Activated CD8-positive, alpha-beta T cell treated with anti-CD3 and anti-CD28 coated beads, Interleukin-2, amount 10 ng/mL, durations not matched to agents 7 days and 5 days (primary cell): ENCODE measurements at regions not wholly inside any gene's neighbourhood (a gene's known extent, or its start where the extent isn't known, plus 50 kb on each side); places are given as distances from the start of the nearest gene placed in this dataset.
"Not testable (repeated sequence)": the region's sequence is repeated elsewhere in the genome, so short reads cannot be mapped to it uniquely, and the experiment has no call there.

Experiments
- ATAC-seq: fragments of 150-1000 bp; cut with Tn5 transposase; one replicate; pipeline ENCODE4 v1.10.0; 2021; ENCODE audit warnings: moderate library complexity
- CTCF ChIA-PET: fragments of 350-600 bp; sonication (Branson Sonifier 250); formaldehyde crosslinking; loops from one replicate; lab custom pipeline; 2021; ENCODE audit warnings: antibody characterized with exemption; lab: Charles Lee
- POLR2A ChIA-PET: fragments of 350-600 bp; sonication (Branson Sonifier 250); formaldehyde crosslinking; loops from one replicate; lab custom pipeline; 2021; ENCODE audit warnings: antibody characterized with exemption; lab: Charles Lee
- DNase-seq: peaks from one replicate; pipeline ENCODE4 v3.0.0-alpha.2; 2020
- H3K27ac Mint-ChIP-seq: one replicate; pipeline ENCODE4 v1.8.0; 2021; ENCODE audit warnings: mild to moderate bottlenecking, mixed read lengths
- H3K27me3 Mint-ChIP-seq: one replicate; pipeline ENCODE4 v1.8.0; 2021; ENCODE audit warnings: low read depth, mixed read lengths
- H3K36me3 Mint-ChIP-seq: one replicate; pipeline ENCODE4 v1.8.0; 2021; ENCODE audit warnings: low read depth, mixed read lengths
- H3K4me1 Mint-ChIP-seq: one replicate; pipeline ENCODE4 v1.8.0; 2021; ENCODE audit warnings: low read depth, mixed read lengths
- H3K4me3 Mint-ChIP-seq: one replicate; pipeline ENCODE4 v1.8.0; 2021; ENCODE audit warnings: mild to moderate bottlenecking, mixed read lengths
- H3K9me3 Mint-ChIP-seq: one replicate; pipeline ENCODE4 v1.8.0; 2022; ENCODE audit warnings: mixed read lengths; ENCODE audit not compliant: insufficient read depth

DNA sequence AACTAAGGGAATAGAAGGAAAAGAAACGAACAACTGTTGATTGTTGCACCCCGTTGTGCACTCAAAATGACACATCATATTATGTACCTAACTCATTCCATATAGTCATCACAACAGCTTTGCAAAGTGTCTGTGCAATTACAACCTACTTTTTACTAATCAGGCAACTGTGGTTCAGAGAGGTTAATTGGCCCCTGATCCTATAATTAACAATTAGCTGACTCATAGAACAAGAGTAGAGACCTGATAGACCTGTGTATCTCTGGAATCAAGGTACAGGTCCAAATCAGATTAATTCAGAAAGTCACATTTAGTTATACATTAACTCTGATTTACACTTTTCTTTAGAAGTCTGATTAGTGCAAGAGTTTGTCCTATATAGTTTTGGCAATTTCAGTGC, 122.5 kb upstream of the CDK13 start:
- Mint-ChIP-seq H3K4me1 (peaks cover 5% of the 10 kb centered on the region), H3K9me3 (no peaks in the 10 kb centered on the region), H3K4me3 (no peak overlapping the region), H3K36me3 (no peaks in the 10 kb centered on the region), H3K27ac (no peak overlapping the region), H3K27me3 (peaks cover 39% of the 10 kb centered on the region)
- ATAC-seq: no peak
- ChIA-PET POLR2A (no interaction called here), CTCF (interaction anchor here (0.8 to 1.2 kb wide), 2 partner anchors 8 to 69 kb away, joined by 3 read pairs; no protein-coding TSS in a partner anchor)
- no peak for DNase-seq

DNA sequence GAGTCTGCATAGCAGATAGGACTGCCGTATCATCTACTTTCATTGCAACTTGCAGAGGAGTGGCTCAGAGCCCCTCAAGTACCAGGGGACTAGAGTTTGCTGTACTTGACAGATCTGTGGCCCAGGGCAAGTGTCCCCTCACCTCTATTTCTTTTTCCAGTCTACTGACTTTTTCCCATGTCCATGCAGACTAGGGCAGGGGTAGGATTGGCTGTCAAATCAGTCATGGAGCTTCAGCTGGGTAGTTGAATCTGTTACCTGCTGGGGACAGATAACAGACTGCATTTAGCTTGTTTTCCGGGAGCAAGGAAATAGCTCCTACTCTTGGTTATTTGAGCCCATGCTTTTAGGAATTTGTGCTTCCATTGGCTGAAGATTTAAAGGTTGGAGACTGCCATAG, 121.0 kb upstream of the CDK13 start:
- Mint-ChIP-seq H3K4me3 (no peak overlapping the region), H3K27me3 (peaks cover 40% of the 10 kb centered on the region)
- POLR2A ChIA-PET: no interaction called here

DNA sequence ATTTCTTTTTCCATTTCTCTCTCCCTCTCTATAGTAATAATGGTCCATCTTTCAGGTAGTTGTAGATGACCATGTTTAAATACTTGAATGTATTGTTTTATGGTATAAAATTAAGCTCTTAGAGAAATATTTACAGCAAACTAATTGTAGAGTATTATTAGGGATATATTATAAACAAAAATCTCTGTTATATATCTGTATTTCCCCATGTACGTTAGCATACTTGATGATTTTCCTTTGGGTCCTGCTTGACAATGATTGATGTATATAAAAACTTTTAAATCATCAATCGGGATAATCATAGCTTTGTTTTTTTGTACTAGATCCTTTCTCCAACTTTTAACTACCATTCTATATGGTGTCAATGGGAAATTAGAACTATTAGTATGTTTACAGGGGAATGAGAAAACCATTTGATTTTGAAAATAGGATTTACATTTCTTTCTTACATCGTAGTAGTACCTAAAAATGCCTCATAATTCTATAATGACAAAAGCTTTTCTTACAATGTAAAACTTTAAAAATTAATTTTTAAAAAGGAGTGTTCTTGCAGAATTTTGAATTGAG, 117.5 kb upstream of the CDK13 start:
- POLR2A ChIA-PET: no interaction called here
- H3K27me3 Mint-ChIP-seq: peaks cover 49% of the 10 kb centered on the region
- CTCF ChIA-PET: interaction anchor here (0.8 to 1.1 kb wide), 2 partner anchors 64 to 254 kb away, joined by 3 to 5 read pairs; no protein-coding TSS in a partner anchor
- H3K9me3 Mint-ChIP-seq: no peaks in the 10 kb centered on the region
- H3K27ac Mint-ChIP-seq: no peak overlapping the region
- no peaks in the 10 kb centered on the region for H3K36me3 Mint-ChIP-seq
- ATAC-seq (no peak), DNase-seq (no peak)
- peaks cover 5% of the 10 kb centered on the region for H3K4me1 Mint-ChIP-seq
- no peak overlapping the region for H3K4me3 Mint-ChIP-seq

More for the DNA sequence above, 121.0 kb upstream of the CDK13 start:
- no peak for DNase-seq
- ATAC-seq: no peak
- CTCF ChIA-PET: no interaction called here
- Mint-ChIP-seq H3K4me1 (peaks cover 8% of the 10 kb centered on the region), H3K9me3 (no peaks in the 10 kb centered on the region), H3K36me3 (no peaks in the 10 kb centered on the region), H3K27ac (no peak overlapping the region)

DNA sequence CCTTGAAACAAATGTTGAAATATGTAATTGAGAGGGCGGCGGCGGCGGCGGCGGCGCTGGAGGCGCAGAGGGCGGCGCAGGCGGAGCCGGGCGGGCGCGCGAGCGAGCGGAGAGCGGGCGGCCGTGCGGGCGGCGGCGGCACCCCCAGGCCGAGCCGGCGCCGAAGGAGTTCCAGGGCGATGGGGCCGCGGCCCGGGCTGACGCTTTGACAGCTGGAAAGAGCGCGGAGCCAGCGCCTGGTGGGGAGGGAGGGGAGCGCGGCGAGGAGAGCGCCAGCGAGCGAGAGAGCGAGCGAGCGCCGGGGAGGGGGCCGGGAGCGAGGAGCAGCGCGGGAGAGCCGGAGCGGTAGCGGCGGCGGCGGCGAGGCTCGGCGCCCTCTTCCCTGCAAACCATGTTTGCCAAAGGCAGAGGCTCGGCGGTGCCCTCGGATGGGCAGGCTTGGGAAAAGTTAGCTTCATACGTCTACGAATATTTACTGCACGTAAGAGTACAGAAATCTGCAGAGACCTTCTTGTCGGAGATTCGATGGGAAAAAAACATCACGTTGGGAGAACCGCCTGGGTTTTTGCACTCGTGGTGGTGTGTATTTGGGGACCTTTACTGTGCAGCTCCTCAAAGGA, 116.8 kb upstream of the CDK13 start:
- CTCF ChIA-PET: interaction anchor here (1.1 kb wide), 1 partner anchor 63 kb away, joined by 5 read pairs; no protein-coding TSS in a partner anchor
- H3K27ac Mint-ChIP-seq, H3K9me3 Mint-ChIP-seq, H3K4me1 Mint-ChIP-seq, POLR2A ChIA-PET, H3K36me3 Mint-ChIP-seq: not testable (repeated sequence)
- ATAC-seq (peak; percentile 96), DNase-seq (peak; percentile 47)
- peaks cover 51% of the 10 kb centered on the region for H3K27me3 Mint-ChIP-seq
- peak overlapping the region; percentile 44 for H3K4me3 Mint-ChIP-seq

DNA sequence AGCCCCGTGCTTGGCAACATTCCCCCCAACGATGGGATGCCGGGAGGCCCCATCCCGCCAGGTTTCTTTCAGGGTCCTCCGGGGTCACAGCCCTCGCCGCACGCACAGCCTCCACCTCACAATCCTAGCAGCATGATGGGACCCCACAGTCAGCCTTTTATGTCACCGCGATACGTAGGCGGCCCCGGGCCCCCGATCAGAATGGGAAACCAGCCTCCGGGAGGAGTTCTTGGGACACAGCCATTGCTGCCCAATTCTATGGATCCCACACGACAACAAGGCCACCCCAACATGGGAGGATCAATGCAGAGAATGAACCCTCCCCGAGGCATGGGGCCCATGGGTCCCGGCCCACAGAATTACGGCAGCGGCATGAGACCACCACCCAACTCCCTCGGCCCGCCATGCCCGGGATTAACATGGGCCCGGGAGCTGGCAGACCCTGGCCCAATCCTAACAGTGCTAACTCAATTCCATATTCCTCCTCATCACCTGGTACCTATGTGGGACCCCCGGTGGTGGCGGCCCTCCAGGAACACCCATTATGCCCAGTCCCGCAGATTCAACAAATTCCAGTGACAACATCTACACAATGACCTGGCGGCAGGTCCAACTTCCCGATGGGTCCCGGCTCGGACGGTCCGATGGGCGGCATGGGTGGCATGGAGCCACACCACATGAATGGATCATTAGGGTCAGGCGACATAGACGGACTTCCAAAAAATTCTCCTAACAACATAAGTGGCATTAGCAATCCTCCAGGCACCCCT, 116.0 kb upstream of the CDK13 start:
- H3K4me3 Mint-ChIP-seq: peak overlapping the region; percentile 44
- H3K4me1 Mint-ChIP-seq, ATAC-seq, CTCF ChIA-PET, POLR2A ChIA-PET, H3K9me3 Mint-ChIP-seq, DNase-seq, H3K27ac Mint-ChIP-seq, H3K36me3 Mint-ChIP-seq: not testable (repeated sequence)
- H3K27me3 Mint-ChIP-seq: peaks cover 47% of the 10 kb centered on the region

DNA sequence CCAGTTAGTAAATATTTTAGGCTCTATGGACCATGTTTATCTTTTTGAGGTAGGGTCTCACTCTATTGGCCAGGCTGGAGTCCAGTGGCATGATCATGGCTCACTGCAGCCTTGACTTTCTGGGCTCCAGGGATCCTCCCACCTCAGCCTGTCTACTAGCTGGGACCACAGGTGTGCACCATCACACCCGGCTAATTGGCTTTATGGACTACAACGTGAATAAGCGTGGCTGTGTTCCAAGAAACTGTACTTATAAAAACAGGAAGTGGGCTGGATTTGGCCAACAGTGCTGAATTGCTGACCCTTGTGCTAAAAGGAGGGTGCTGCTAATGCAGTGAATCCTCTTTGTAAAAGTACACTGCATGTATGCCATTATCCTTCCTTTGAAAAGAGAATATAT, 111.7 kb upstream of the CDK13 start:
- no peak overlapping the region for H3K4me3 Mint-ChIP-seq
- ATAC-seq: no peak

DNA sequence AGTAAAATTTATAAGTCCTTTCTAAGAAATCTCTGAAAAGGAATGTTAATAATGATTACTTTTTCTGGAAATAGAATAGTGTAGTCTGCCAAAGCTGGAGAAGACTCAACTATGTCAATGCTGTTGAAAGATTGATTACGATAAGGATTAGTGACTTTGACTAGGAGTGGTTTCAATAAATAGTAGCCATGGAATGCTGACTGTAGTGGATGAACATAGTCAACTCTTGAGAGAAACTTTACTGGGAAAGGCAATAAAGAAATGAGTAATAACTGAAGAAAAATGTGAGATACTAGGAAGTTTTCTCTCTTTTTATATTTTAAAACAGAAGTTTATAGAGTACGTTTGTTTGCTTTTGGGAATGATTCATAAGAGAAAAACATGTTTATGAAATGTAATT, 105.0 kb upstream of the CDK13 start:
- H3K4me1 Mint-ChIP-seq: no peaks in the 10 kb centered on the region
- H3K27me3 Mint-ChIP-seq: peaks cover 18% of the 10 kb centered on the region
- no peaks in the 10 kb centered on the region for H3K9me3 Mint-ChIP-seq
- POLR2A ChIA-PET: no interaction called here
- ATAC-seq: no peak
- H3K27ac Mint-ChIP-seq: no peak overlapping the region
- CTCF ChIA-PET: no interaction called here
- no peaks in the 10 kb centered on the region for H3K36me3 Mint-ChIP-seq
- no peak overlapping the region for H3K4me3 Mint-ChIP-seq
- DNase-seq: no peak

More for the DNA sequence above, 111.7 kb upstream of the CDK13 start:
- DNase-seq: no peak
- Mint-ChIP-seq H3K9me3 (no peaks in the 10 kb centered on the region), H3K4me1 (peaks cover 3% of the 10 kb centered on the region), H3K27ac (no peak overlapping the region), H3K36me3 (no peaks in the 10 kb centered on the region), H3K27me3 (peaks cover 47% of the 10 kb centered on the region)
- CTCF ChIA-PET: interaction anchor here (1.0 kb wide), 1 partner anchor 58 kb away, joined by 6 read pairs; no protein-coding TSS in a partner anchor
- POLR2A ChIA-PET: no interaction called here

DNA sequence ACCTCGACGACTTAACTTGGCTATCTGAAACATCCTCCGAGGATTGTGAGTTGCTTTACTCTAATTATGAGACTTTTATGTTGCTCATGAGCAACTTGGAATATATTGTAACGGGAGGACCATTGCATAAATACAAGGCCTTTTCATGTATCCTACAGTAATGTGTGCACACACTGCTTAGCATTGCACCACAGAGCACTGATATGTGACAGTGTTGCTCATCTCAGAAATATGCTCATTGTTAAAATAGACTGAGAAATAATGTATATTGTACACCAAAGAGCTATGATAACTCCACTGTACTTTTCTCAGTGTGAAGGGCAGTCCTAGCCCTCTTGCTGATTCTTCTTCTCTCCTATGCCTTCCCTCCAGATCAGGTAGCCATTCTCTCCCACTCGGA, 102.8 kb upstream of the CDK13 start:
- Mint-ChIP-seq H3K4me3 (no peak overlapping the region), H3K36me3 (no peaks in the 10 kb centered on the region), H3K27me3 (peaks cover 22% of the 10 kb centered on the region), H3K4me1 (no peaks in the 10 kb centered on the region), H3K9me3 (no peaks in the 10 kb centered on the region), H3K27ac (no peak overlapping the region)
- ATAC-seq (no peak), DNase-seq (no peak)
- POLR2A ChIA-PET: no interaction called here
- CTCF ChIA-PET: no interaction called here

DNA sequence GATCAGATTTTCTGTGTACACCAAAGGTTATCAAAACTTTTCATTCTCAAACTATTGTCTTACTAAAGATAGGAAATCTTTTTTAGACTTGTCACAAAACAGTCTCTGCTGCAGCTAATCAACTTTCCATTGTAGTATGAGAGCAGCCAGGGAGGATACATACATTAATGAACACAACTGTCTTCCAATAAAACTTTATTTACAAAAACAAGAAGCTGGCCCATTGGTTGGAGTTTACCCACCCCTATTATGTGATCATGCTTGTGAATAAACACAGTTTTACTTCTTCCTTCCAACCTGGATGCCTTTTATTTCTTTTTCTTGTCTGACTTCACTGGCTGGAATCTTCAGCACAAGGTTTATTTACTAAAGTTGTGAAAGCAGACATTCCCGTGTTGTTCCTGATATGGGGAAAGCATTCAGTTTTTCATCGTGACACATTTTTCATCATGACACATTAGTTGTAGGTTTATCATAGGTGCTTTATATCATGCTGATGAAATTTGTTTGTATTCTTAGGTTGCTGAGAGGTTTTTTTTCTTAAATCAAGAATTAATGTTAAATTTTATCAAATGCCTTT, 98.5 kb upstream of the CDK13 start:
- Mint-ChIP-seq H3K9me3 (no peaks in the 10 kb centered on the region), H3K4me3 (no peak overlapping the region), H3K4me1 (peaks cover 11% of the 10 kb centered on the region), H3K27me3 (peaks cover 34% of the 10 kb centered on the region), H3K36me3 (no peaks in the 10 kb centered on the region), H3K27ac (no peak overlapping the region)
- no peak for DNase-seq
- ATAC-seq: no peak
- ChIA-PET POLR2A (no interaction called here), CTCF (no interaction called here)

DNA sequence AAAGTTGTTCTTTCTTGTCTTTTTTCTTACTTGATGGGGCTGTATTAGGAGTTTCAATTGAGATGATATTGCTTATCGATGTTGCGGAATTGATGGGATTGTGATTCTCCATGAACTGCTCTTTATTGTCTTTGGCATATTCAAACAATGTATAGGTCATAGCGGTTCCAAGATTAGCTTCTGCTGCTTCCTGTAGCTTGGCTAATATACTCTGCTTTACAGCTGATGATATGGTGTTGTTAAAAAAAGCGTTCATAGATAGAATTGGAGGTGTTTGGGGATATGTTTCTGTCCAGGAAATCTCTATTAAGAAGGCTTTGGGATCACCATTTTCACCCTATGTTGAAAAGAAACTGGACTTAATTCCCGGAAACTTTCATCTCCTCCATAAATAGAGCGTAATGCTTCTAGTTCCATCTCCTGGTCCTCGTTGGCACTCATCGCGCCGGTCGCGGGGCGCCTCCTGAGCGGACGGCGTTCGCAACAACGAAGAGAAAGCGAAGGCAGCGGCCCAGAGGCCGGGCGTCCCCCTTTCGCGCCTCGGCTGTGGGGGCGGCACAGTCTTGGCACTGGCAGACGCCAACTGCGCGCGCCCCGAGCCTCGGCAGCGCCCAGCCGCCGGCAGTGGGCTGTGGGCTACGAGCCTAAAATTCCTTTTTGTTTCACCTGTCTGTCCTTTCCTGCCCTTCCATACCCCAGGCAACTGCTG, 95.3 kb upstream of the CDK13 start:
- ATAC-seq: peak; percentile 100
- H3K4me3 Mint-ChIP-seq: peak overlapping the region; percentile 68
- peaks cover 37% of the 10 kb centered on the region for H3K27me3 Mint-ChIP-seq
- DNase-seq, H3K27ac Mint-ChIP-seq, H3K9me3 Mint-ChIP-seq, H3K36me3 Mint-ChIP-seq, POLR2A ChIA-PET: not testable (repeated sequence)
- CTCF ChIA-PET: interaction anchor here (1.3 to 2.2 kb wide), 2 partner anchors 42 to 198 kb away, joined by 7 to 8 read pairs; no protein-coding TSS in a partner anchor
- H3K4me1 Mint-ChIP-seq: peaks cover 11% of the 10 kb centered on the region

DNA sequence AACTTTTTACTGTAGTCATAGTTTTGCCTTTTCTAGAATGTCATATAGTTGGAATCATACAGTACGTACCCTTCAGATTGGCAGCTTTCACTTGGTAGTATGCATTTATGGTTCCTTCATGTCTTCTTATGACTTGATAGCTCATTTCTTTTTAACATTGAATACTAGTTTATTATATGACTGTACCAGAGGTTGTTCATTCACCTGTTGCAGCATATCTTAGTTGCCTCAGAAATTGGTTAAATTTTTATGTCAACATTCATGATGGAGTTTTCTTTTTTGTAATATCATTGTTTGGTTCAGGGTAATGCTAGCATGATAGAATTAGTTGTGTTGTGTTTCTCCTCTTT, 94.8 kb upstream of the CDK13 start:
- H3K27ac Mint-ChIP-seq: no peak overlapping the region
- peaks cover 37% of the 10 kb centered on the region for H3K27me3 Mint-ChIP-seq
- ATAC-seq (no peak), DNase-seq (no peak)
- H3K4me1 Mint-ChIP-seq: peaks cover 11% of the 10 kb centered on the region
- peak overlapping the region; percentile 68 for H3K4me3 Mint-ChIP-seq
- no peaks in the 10 kb centered on the region for H3K9me3 Mint-ChIP-seq
- POLR2A ChIA-PET: no interaction called here
- no peaks in the 10 kb centered on the region for H3K36me3 Mint-ChIP-seq
- CTCF ChIA-PET: interaction anchor here (1.3 to 2.2 kb wide), 2 partner anchors 41 to 197 kb away, joined by 7 to 8 read pairs; no protein-coding TSS in a partner anchor
